ENCODE measurements at regions not wholly inside any gene's neighbourhood (a gene's known extent, or its start where the extent isn't known, plus 50 kb on each side); places are given as distances from the start of the nearest gene placed in this dataset.

- CTCF ChIA-PET = interaction anchor here (1.0 to 13.5 kb wide), 2 partner anchors 88 to 236 kb away, joined by 3 to 302 read pairs; partner anchors contain the start of gene PPM1J
- intact Hi-C loops (cut with micrococcal nuclease) = no loop called here
- H3K36me3 Mint-ChIP-seq (ENCODE audit: low read depth) = no peaks in the 10 kb centered on the region
- H3K27me3 Mint-ChIP-seq = peaks cover 5% of the 10 kb centered on the region
- POLR2A ChIA-PET = no interaction called here
- H3K27ac Mint-ChIP-seq = no peak overlapping the region
- no peak for DNase-seq
- TF ChIP-seq CTCF (IDR thresholded peaks at IDR 0.05) = no peak
- no peaks in the 10 kb centered on the region for H3K4me1 Mint-ChIP-seq (ENCODE audit: low read depth)
- no peak overlapping the region for H3K4me3 Mint-ChIP-seq
- no peak for ATAC-seq
- H3K9me3 Mint-ChIP-seq = no peaks in the 10 kb centered on the region
Measured at GRCh38 chr1:112807117-112807516, 92.0 kb upstream of the PPM1J start.

GRCh38 chr1:112806090-112806642 lies 91.0 kb upstream of the PPM1J start:
- DNase-seq (no peak), ATAC-seq (no peak)
- Mint-ChIP-seq H3K27me3 (peaks cover 5% of the 10 kb centered on the region), H3K36me3 (ENCODE audit: low read depth) (no peaks in the 10 kb centered on the region), H3K4me3 (no peak overlapping the region), H3K4me1 (ENCODE audit: low read depth) (no peaks in the 10 kb centered on the region), H3K27ac (no peak overlapping the region), H3K9me3 (no peaks in the 10 kb centered on the region)
- no peak for TF ChIP-seq CTCF (IDR thresholded peaks at IDR 0.05)
- POLR2A ChIA-PET = no interaction called here
- intact Hi-C loops (cut with micrococcal nuclease) = no loop called here
- CTCF ChIA-PET = interaction anchor here (1.0 to 13.5 kb wide), 2 partner anchors 87 to 237 kb away, joined by 3 to 302 read pairs; partner anchors contain the start of gene PPM1J

GRCh38 chr1:112805155-112805853 lies 90.2 kb upstream of the PPM1J start:
- ATAC-seq (no peak), DNase-seq (no peak)
- H3K27ac Mint-ChIP-seq = no peak overlapping the region
- peaks cover 5% of the 10 kb centered on the region for H3K27me3 Mint-ChIP-seq
- H3K36me3 Mint-ChIP-seq (ENCODE audit: low read depth) = no peaks in the 10 kb centered on the region
- no peak for TF ChIP-seq CTCF (IDR thresholded peaks at IDR 0.05)
- POLR2A ChIA-PET = no interaction called here
- no peak overlapping the region for H3K4me3 Mint-ChIP-seq
- no peaks in the 10 kb centered on the region for H3K4me1 Mint-ChIP-seq (ENCODE audit: low read depth)
- intact Hi-C loops (cut with micrococcal nuclease) = no loop called here
- CTCF ChIA-PET = interaction anchor here (0.8 to 13.5 kb wide), 8 partner anchors 18 to 414 kb away, joined by 3 to 302 read pairs (median 4); partner anchors contain the start of genes LRIG2 and PPM1J
- no peaks in the 10 kb centered on the region for H3K9me3 Mint-ChIP-seq

- peak; percentile 65 for TF ChIP-seq CTCF (IDR thresholded peaks at IDR 0.05)
- ATAC-seq (peak; percentile 95), DNase-seq (peak; percentile 72)
- ChIA-PET POLR2A (no interaction called here), CTCF (interaction anchor here (0.6 to 13.5 kb wide), 12 partner anchors 13 to 413 kb away, joined by 3 to 302 read pairs (median 4); partner anchors contain the start of genes LRIG2 and PPM1J)
- no peak overlapping the region for H3K27ac Mint-ChIP-seq
- H3K9me3 Mint-ChIP-seq = no peaks in the 10 kb centered on the region
- no peaks in the 10 kb centered on the region for H3K4me1 Mint-ChIP-seq (ENCODE audit: low read depth)
- intact Hi-C loops (cut with micrococcal nuclease) = loop anchor here (1.0 to 5.0 kb wide), 2 partner anchors 47 to 88 kb away; no protein-coding TSS in a partner anchor
- no peak overlapping the region for H3K4me3 Mint-ChIP-seq
- H3K36me3 Mint-ChIP-seq (ENCODE audit: low read depth) = no peaks in the 10 kb centered on the region
- peaks cover 5% of the 10 kb centered on the region for H3K27me3 Mint-ChIP-seq
Measured at GRCh38 chr1:112803906-112804762, 89.0 kb upstream of the PPM1J start.
